Stomach (tissue), 8 donors: ENCODE measurements at regions not wholly inside any gene's neighbourhood (a gene's known extent, or its start where the extent isn't known, plus 50 kb on each side); places are given as distances from the start of the nearest gene placed in this dataset.

Source experiments
- DNase-seq, 2 donors: peaks; one replicate each; pipeline versions ENCODE4 v3.0.0 to v3.0.0-alpha.2; 2013 to 2019
- H3K27ac ChIP-seq, 5 donors: fragments of 200-600 bp in 4 of 5; sonication (generic) in 4 of 5; one replicate each; pipeline ENCODE4 v1.5.1; 2013 to 2019; ENCODE audit warnings: mild to moderate bottlenecking in 1 of 5, moderate library complexity in 1 of 5
- H3K27me3 ChIP-seq, 3 donors: fragments of 200-600 bp; sonication (generic); one replicate each; pipeline ENCODE4 v1.5.1; 2017 to 2019; ENCODE audit warnings: mixed run types in 1 of 3
- H3K36me3 ChIP-seq, 4 donors: fragments of 200-600 bp; sonication (generic); 1 replicate in 3 of 4; 2 replicates in 1 of 4; pipeline ENCODE4 v1.5.1; 2016 to 2019
- H3K4me1 ChIP-seq, 4 donors: fragments of 200-600 bp; sonication (generic); one replicate each; pipeline ENCODE4 v1.5.1; 2016 to 2019
- H3K4me3 ChIP-seq, 4 donors: fragments of 200-600 bp; sonication (generic) in 3 of 4; one replicate each; pipeline ENCODE4 v1.5.1; 2016 to 2019; ENCODE audit warnings: mild to moderate bottlenecking in 1 of 4
- H3K9me3 ChIP-seq, 4 donors: fragments of 200-600 bp; sonication (generic); one replicate each; pipeline ENCODE4 v1.5.1; 2016 to 2019
- EP300 ChIP-seq: sonication (generic); formaldehyde crosslinking; IDR thresholded peaks from one replicate; pipeline ENCODE4 v1.6.1; 2017; ENCODE audit warnings: antibody characterized with exemption
- POLR2A ChIP-seq, 4 donors: fragments of 450-650 bp; IDR thresholded peaks; one replicate each; pipeline ENCODE4 v1.6.1; 2016; ENCODE audit warnings: antibody characterized with exemption in 4 of 4, control low read depth in 2 of 4, mild to moderate bottlenecking in 1 of 4, moderate library complexity in 1 of 4
- POLR2AphosphoS5 ChIP-seq, 3 donors: sonication (generic); formaldehyde crosslinking; IDR thresholded peaks; one replicate each; pipeline ENCODE4 v1.6.1; 2016; ENCODE audit warnings: antibody characterized with exemption in 3 of 3
- WGBS, 5 donors: extraction: QIAGEN DNeasy Blood & Tissue Kit in 3 of 5; methylation state at CpG; one replicate each; pipeline versions ENCODE4 v1.1.5 to v1.1.7; 2013 to 2018; 5-methylcytosine and 5-hydroxymethylcytosine counted together
- intact Hi-C: fragments of 100-400 bp; cut with DNase I; formaldehyde crosslinking; loops from one replicate; pipeline ENCODE4 v1.15.1; 2023; ENCODE audit warnings: low total_unique reads
- TF ChIP-seq, protein P1 (sequence below), 7 experiments: fragments of 450-650 bp in 4 of 7; fragments of 200-600 bp in 3 of 7; sonication (generic) in 3 of 7; IDR thresholded peaks; one replicate each; pipeline ENCODE4 v1.5.1; 2016 to 2019; ENCODE audit warnings: antibody characterized with exemption in 7 of 7, control low read depth in 2 of 7, mild to moderate bottlenecking in 1 of 7
- donor health status: healthy with polysubstance abuse.
- donor health status: Bipolar disorder and iron deficiency.
- donor health status: healthy.

DNA sequence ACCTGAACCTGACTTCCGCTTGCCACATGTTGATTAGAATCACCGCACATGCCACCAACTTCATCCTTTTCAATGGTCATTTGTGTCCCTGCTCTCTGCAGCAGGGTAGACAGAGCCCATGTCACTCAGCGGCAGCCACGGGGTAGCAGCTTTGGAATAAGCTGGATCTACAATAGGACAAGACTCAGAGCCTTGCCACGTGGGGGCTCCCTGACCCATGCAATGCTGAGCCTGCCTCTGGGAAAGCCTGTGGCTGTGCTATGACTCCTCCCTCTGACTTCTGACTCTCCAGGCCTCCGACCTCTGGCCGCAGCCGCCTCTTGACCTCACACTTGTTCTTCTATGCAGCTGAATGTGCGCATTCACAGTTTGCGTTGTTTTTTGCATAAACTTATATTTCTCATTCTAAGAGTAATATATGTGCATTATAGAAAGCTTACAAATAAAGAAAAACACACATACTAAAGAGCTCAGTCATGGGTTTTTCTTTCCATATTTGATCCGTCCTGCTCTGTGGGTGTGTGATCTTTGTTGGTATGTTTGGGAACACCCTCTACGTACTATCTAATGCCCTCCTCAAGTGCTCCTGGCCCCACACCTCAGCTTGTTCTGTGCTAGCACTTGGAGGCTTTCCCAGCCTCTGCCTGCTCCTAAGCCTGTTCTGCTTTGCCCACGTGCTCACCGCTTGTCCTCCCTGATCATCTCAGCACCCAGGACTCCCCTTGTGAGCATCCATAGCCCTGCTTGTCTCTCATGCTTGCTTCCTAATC, 198.0 kb upstream of the MKI67 start:
- intact Hi-C loops, result no loop called here
- DNase-seq, result peak in 1 of 2 donors; percentile 68

DNA sequence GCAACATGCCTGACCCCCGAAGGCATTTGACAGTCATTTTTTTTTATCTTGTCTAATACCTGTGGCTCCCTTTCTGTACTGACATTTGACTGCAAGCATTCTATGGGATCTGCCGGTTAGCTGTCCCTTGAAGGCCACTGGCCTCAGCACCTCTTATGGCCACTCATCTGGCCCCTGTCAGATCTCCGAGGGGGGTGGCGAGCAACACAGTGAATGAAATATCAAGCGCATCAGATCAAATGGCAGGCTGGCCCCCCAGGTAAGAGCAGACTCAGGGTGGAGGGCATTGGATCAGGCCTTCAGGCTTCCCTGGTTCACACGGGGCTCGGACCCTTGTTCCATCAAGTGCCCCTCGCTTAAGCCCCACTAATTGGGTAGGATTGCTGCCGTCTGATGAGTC, 199.6 kb upstream of the MKI67 start:
- no peak for DNase-seq

More for the DNA sequence above, 198.0 kb upstream of the MKI67 start:
- no peaks in the 10 kb centered on the region for H3K4me1 ChIP-seq
- 41 to 50% (median 47%) methylated on average over 13 to 14 of the region's 14 CpGs for WGBS, 5 donors
- no peaks in the 10 kb centered on the region for H3K36me3 ChIP-seq
- H3K4me3 ChIP-seq, result no peak overlapping the region
- TF ChIP-seq POLR2AphosphoS5 (IDR thresholded peaks at IDR 0.05) (no peak), EP300 (no peak), POLR2A (IDR thresholded peaks at IDR 0.05) (no peak)
- TF ChIP-seq, protein P1, sequence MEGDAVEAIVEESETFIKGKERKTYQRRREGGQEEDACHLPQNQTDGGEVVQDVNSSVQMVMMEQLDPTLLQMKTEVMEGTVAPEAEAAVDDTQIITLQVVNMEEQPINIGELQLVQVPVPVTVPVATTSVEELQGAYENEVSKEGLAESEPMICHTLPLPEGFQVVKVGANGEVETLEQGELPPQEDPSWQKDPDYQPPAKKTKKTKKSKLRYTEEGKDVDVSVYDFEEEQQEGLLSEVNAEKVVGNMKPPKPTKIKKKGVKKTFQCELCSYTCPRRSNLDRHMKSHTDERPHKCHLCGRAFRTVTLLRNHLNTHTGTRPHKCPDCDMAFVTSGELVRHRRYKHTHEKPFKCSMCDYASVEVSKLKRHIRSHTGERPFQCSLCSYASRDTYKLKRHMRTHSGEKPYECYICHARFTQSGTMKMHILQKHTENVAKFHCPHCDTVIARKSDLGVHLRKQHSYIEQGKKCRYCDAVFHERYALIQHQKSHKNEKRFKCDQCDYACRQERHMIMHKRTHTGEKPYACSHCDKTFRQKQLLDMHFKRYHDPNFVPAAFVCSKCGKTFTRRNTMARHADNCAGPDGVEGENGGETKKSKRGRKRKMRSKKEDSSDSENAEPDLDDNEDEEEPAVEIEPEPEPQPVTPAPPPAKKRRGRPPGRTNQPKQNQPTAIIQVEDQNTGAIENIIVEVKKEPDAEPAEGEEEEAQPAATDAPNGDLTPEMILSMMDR (IDR thresholded peaks at IDR 0.05), result no peak
- peaks cover 0 to 22% (median 17%) of the 10 kb centered on the region in 4 donors for H3K9me3 ChIP-seq
- peaks cover 0 to 31% (median 0%) of the 10 kb centered on the region in 3 donors for H3K27me3 ChIP-seq
- no peak overlapping the region for H3K27ac ChIP-seq

DNA sequence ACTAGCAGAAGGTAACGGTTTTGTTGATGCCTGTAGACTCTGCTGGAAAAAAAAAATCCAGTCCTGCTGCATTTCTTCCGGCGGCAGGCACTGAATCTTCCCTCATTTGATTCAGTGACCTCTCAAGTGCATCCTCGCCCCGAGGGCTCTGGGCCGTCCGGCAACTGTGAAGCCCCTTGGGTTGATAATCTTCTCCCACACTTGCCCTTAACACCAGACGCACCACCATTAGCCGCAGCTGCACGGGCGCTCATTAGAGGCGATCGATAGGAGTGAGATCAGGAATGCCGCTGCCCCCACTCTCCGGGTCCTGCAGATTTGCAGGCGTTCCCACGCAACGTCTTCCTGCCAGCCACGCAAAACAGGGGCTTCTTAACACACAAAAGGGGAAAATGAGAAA, 200.0 kb upstream of the MKI67 start:
- DNase-seq, result no peak
- H3K4me3 ChIP-seq, result no peak overlapping the region
- no peak overlapping the region for H3K27ac ChIP-seq
- peaks cover 0 to 31% (median 0%) of the 10 kb centered on the region in 3 donors for H3K27me3 ChIP-seq
- no peaks in the 10 kb centered on the region for H3K36me3 ChIP-seq
- WGBS, 5 donors, result 85 to 91% (median 90%) methylated on average over 19 of the region's 19 CpGs
- intact Hi-C loops, result no loop called here
- peaks cover 0 to 22% (median 17%) of the 10 kb centered on the region in 4 donors for H3K9me3 ChIP-seq
- TF ChIP-seq EP300, result no peak
- TF ChIP-seq POLR2A (IDR thresholded peaks at IDR 0.05), result no peak
- TF ChIP-seq, protein P1 (IDR thresholded peaks at IDR 0.05), result no peak
- no peak for TF ChIP-seq POLR2AphosphoS5 (IDR thresholded peaks at IDR 0.05)
- H3K4me1 ChIP-seq, result no peaks in the 10 kb centered on the region

More for the DNA sequence above, 199.6 kb upstream of the MKI67 start:
- Histone ChIP-seq H3K27me3 (peaks cover 0 to 31% (median 0%) of the 10 kb centered on the region in 3 donors), H3K36me3 (no peaks in the 10 kb centered on the region), H3K27ac (no peak overlapping the region), H3K4me1 (no peaks in the 10 kb centered on the region), H3K4me3 (no peak overlapping the region), H3K9me3 (peaks cover 0 to 22% (median 17%) of the 10 kb centered on the region in 4 donors)
- WGBS, 5 donors, result 83 to 91% (median 86%) methylated on average over 9 of the region's 9 CpGs
- TF ChIP-seq, protein P1 (IDR thresholded peaks at IDR 0.05), result no peak
- TF ChIP-seq POLR2AphosphoS5 (IDR thresholded peaks at IDR 0.05), result no peak
- no peak for TF ChIP-seq POLR2A (IDR thresholded peaks at IDR 0.05)
- no peak for TF ChIP-seq EP300
- intact Hi-C loops, result no loop called here

DNA sequence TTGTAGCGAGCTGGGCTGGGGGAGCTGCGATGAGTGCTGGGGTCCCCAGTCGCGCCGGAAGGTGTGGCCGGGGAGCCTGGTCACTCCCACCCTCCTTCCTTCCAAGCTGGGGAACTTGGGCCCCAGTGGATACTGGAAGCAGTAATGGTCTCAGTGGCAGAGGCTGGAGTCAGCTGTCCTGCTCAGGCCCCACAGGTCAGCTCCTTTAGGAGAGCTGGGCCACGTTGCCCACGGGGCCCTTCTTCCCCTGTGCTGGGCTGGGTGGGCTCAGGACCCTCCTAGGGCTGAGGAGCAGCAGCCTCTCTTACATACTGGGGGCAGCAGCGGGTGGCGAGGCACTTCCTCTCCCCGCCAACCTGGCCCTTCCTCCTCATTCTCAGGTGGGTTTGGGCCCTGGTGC, 200.6 kb upstream of the MKI67 start:
- Histone ChIP-seq H3K27ac (no peak overlapping the region), H3K4me3 (no peak overlapping the region), H3K9me3 (peaks cover 0 to 22% (median 17%) of the 10 kb centered on the region in 4 donors), H3K27me3 (peaks cover 0 to 31% (median 0%) of the 10 kb centered on the region in 3 donors), H3K36me3 (no peaks in the 10 kb centered on the region), H3K4me1 (no peaks in the 10 kb centered on the region)
- TF ChIP-seq EP300 (no peak), POLR2A (IDR thresholded peaks at IDR 0.05) (no peak), POLR2AphosphoS5 (IDR thresholded peaks at IDR 0.05) (no peak)
- TF ChIP-seq, protein P1 (IDR thresholded peaks at IDR 0.05), result no peak
- intact Hi-C loops, result no loop called here
- DNase-seq, result no peak
- WGBS, 5 donors, result 81 to 89% (median 84%) methylated on average over 11 of the region's 11 CpGs
